ENCODE measurements at regions not wholly inside any gene's neighbourhood (a gene's known extent, or its start where the extent isn't known, plus 50 kb on each side); places are given as distances from the start of the nearest gene placed in this dataset.

- no peak for TF ChIP-seq RAD21 (conservative IDR thresholded peaks at IDR 0.05)
- no peak for TF ChIP-seq CTCF (IDR thresholded peaks at IDR 0.05; ENCODE audit: poor library complexity, severe bottlenecking)
- TF ChIP-seq POLR2AphosphoS5 (IDR thresholded peaks at IDR 0.05), result no peak
- no peak for TF ChIP-seq REST (IDR thresholded peaks at IDR 0.05; ENCODE audit: borderline replicate concordance)
- TF ChIP-seq MXI1 (conservative IDR thresholded peaks at IDR 0.05; ENCODE audit: poor library complexity, severe bottlenecking), result no peak
- TF ChIP-seq EP300 (conservative IDR thresholded peaks at IDR 0.05; ENCODE audit: poor library complexity, severe bottlenecking), result no peak
These were observed 92.3 kb upstream of the TRHDE start for GRCh38 chr12:72179841-72180240.

All from neural cell (in vitro differentiated cells).